GM18870 (cell line): ENCODE measurements at regions not wholly inside any gene's neighbourhood (a gene's known extent, or its start where the extent isn't known, plus 50 kb on each side); places are given as distances from the start of the nearest gene placed in this dataset.
"Not testable (repeated sequence)": the region's sequence is repeated elsewhere in the genome, so short reads cannot be mapped to it uniquely, and the experiment has no call there.

ENCODE experiments used
- ATAC-seq: cut with Tn5 transposase; IDR thresholded peaks from one replicate; pipeline ENCODE4 v1.9.1; 2021; ENCODE audit warnings: moderate library complexity; ENCODE audit not compliant: unreplicated experiment

DNA sequence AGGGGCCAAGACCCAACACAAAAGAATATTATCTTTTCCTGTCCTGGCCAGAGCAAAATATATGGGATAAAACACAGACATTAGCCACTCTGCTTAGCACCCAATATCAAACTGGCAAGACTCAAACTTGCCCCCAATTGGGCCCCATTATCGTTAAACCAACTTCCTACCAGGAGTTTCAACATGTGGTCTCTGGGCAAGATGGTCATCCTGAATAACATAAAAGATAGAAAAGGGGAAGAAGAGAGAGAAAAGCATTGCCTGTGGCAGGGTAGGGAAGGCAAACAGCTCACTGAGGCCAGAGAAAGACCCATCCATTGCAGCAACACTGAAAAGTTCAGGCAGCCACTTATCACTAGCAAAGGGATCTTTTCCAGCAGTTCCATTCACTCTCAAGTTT lies 502.1 kb downstream of the KIF2B start:
- no peak for ATAC-seq

DNA sequence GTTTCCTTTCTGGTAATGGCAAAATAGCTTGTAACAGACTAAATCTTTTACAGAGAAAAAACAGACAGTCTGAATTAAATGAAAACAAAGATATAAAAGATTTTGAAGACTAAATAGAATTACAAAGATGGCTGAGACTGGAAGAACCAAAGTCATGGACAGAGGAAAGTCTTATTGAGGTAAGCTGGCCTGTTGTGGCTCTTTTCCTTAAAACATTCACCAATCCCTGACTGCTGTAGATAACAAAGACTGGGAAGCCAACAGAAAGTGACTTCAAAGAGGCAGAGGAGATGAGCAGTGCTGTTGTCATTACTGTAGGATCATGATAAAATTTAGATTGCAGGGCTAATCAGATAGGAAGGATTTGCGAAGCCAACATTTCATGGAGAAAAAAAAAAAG lies 517.0 kb downstream of the KIF2B start:
- ATAC-seq = no peak

DNA sequence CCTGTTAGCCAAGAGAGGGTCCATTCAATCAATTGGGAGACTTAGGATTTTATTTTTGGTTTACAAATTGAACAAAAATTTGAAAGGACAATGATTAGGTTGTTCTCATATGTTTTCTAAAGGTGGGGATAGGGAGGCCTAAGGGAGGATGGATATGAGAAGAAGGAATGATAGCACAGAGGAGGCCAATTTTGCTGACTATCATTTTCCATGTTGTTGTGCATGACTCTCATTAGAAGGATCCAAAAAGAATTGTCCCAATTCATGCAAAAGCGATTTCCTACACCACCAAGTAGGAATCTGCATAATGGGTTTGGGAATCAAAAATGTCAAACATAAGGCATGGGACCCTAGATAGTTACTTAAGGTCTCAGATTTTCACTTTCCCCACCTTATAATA lies 524.8 kb downstream of the KIF2B start:
- no peak for ATAC-seq

DNA sequence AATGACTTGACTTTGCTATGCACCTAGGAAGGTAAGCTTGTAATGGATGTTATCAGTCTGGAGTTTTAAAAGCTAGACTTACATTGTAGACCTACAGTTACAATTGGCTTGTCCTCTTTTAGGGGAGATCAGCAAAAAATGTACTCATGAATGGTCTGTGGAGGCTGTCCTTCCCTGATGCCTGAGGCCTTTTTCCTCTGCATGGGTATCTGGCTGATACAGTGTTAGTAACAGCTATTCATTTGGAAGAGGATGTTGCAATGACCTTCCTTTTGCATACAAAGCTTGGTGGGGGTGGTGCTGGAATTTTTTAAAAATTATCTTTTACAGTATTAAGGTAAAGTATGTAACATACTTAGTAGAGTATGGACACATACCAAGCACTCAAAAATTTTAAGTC lies 525.5 kb downstream of the KIF2B start:
- ATAC-seq = no peak

DNA sequence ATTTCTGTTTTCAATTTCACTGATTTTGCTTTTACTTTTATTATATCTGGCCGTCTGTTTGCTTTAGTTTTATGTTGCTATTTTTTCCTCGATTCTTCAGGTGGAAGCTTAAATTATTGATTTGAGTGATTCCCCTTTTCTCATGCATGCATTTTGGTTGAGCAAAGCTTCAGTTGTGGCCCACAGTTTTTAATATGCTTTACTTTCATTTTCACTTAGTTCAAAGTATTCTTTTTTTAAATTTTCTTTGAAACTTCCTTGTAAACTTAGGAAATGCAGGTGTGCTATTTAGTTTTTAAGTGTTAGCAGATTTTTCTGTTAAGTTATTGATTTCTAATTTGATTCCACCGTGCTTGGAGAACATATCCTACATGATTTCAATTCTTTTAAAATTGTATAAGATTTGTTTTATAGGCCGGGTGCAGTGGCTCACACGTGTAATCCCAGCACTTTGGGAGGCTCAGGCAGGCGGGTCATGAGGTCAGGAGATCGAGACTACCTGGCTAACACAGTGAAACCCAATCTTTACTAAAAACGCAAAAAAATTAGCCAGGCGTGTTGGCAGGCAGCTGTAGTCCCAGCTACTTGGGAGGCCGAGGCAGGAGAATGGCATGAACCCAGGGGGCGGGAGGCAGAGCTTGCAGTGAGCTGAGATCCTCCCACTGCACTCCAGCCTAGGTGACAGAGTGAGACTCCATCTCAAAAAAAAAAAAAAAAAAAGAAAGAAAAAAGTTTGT lies 531.2 kb downstream of the KIF2B start:
- ATAC-seq = no peak

DNA sequence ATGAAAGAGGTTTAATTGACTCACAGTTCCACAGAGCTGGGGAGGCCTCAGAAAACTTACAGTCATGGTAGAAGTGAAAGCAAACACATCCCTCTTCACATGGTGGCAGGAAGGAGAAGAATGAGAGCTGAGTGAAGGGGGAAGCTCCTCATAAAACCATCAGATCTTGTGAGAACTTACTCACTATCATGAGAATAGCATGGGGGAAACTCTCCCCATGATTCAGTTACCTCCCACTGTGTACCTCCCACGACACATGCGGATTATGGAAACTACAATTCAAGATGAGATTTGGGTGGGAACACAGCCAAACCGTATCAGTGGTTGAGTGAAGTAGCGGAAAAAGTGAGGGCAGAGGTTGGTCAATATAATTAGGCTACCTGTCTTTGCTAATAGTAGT lies 538.3 kb downstream of the KIF2B start:
- not testable (repeated sequence) for ATAC-seq

DNA sequence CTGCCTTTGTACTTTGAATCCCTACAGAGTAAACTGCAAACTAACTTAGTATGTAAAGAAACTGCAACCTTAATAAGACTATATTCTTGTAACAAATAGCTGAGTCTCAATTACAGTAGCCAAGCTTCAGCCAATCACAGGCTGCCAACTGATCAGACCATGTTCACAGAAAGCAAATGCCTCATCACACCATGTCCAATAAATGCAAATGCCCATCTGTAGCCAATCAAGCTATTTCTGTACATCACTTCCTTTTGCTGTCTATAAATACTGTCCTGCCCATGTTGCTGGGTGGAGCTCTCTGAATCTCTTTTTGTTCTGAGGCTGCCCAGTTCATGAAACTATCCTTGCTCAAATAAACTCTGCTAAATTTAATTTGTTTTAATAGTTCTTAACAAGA lies 531.7 kb upstream of the TOM1L1 start:
- no peak for ATAC-seq

DNA sequence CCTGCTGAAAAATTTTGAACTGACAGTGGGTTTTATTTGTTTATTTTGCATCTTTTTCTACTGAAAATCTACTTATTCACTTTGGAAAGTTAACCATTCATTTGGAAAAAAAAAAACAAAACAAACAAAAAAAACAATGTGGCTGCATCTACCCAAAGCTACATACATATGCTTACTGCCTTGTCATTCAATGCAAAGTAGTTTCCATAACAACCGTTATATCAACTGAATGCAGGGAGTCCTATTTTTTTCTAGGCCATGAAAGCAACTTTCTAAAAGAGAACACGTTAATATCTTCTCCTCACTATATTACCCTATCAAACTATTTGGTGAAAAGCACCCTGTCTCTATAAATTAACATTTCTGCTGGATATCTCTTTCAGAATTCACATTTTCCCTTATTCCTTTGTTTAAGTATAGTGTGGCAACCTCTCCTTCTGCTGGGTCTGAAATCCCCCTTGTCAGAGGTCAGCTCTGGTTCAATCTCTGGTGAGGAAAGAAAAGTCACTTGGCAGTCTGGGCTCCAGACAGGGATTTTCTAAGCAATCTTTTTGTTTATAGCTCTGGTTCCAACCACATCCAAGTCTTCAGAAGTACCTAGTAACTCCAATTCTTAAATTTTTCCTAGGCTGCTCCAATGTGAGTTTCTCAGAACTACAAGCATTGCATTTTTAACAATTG lies 528.4 kb upstream of the TOM1L1 start:
- no peak for ATAC-seq

DNA sequence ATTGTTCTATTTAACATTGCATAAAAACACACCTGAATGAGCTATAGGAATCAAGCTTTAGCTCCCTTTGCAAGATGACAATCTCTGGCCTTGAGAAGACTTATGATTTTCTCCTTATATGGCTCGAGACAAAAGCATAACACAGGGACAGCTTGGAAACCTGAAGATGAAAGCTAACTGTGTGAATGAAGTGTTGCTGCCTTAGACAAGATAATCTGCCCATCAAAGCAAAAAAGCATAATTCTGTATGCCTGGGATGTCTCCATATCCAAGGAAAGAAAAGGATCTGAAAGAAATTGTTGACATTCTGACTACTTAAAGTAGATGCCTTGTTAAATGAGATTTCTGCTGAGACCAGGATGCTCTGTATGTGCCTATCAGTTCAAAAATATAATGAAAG lies 526.7 kb upstream of the TOM1L1 start:
- ATAC-seq = no peak

DNA sequence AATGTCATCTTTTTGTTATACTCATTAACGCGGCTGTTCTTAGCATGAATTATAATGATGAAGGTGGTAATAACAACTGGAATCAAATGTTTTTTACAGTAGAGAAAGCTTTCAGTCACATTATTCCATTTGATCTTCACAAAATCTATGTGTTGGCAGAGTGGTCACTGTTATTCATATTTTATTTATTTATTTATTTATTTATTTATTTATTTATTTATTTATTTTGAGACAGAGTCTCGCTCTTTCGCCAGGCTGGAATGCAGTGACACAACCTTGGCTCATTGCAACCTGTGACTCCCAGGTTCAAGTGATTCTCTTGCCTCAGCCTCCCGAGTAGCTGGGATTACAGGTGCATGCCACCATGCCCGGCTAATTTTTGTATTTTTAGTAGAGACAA lies 524.2 kb upstream of the TOM1L1 start:
- not testable (repeated sequence) for ATAC-seq

DNA sequence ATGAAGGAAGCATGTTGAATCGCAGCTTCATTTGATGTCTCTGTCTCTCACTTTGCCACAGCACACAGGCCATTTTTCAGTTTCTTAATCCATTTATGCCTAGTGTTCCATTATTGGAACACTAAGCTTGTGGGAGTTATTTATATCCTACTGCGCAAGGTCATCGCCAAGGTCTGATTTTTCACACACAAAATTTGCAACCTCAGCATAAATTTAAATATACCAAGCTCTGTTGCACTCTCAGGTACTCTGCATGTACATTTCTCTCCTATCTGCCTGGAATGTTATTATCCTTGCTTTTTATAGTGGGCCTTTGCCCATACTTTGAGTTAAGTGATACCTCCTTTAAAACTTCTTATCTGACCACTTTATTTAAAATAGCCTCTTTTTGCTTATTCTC lies 519.2 kb upstream of the TOM1L1 start:
- ATAC-seq = no peak

DNA sequence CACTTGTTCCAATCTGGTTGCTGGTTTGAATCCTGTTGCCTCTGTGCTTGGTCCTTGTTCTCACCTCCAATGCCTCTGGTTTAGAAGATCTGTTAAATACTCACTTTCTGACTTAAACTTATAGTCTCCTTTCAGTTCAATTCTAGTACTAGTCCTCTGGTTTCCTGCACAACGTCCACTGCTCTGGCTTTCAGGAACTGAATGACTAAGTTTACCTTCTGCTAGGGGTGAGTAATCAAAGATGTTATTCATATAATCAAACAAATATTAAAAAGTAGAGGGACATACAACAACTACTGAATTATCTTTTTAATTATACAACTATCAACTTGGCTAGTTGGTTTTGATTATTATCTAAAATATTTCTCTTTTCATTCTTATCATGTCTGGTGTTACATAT lies 496.4 kb upstream of the TOM1L1 start:
- no peak for ATAC-seq

DNA sequence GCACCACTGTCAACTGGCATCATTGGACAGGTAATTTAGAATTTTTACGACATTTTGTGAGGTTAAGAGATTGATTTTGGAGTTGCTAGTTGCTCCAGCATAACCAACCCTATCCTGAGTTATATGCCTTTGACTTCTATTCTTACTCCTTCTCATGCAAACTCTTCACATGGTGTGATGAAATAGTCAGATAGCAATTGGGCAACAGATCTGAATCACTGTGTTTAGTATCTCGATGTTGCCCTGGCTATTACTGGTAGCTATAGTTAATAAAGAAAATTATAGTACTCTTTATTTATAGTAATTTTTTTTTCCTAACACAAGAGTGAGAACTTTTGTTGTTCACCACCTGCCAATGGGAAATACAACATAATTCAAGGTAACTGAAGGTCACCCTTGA lies 494.8 kb upstream of the TOM1L1 start:
- ATAC-seq = no peak

DNA sequence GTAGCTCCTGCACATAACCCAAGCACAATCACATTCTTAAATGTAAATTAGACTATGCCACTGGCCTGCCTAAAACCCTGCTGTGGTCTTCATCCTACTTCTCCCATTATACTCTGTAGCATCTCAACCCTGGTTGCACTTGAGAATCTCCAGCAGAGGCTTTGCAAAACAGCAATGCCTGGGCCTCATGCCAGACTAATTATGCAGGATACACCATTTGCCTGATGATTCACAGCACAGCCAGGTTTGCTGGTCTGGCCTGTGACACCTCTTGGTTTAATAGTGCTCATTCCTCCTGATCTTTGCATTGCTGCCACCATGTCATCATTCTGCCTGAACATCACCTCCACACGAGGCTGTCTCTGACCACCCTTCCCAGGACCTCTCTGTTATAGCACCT lies 491.9 kb upstream of the TOM1L1 start:
- ATAC-seq = no peak

DNA sequence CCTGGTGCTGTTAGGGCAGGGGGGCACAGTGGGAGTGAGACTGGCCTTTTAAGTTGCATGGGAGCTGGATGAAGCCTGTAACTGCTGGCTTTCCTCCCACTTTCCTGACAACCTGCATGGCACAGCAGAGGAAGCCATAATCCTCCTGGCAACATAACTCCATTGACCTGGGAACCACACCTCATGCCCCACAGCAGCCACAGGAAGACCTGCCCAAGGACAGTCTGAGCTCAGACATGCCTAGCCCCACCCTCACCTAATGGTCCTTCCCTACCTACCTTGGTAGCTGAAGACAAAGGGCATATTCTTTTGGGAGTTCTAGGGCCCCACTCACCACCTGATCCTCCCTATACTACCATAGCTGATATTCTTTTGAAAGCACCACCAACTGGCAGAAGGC lies 482.2 kb upstream of the TOM1L1 start:
- no peak for ATAC-seq

DNA sequence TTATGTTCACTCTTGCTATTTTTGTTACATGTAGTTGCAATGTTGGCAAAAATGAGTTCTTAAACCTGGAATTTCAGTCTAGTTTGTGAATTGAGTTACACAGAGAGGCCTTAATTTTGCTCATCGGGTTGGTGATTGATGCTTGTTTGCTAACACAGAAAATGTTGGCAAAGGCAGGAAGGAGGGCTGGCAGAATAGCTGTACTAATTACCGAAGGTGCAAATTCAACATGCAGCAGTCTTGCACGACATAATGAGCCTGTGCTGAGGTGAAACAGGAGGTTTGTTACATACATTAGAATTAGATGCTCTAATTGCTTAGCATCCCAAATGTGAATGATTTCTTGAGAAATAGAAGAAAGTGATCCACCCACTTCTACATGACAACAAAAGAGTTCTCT lies 475.0 kb upstream of the TOM1L1 start:
- no peak for ATAC-seq

DNA sequence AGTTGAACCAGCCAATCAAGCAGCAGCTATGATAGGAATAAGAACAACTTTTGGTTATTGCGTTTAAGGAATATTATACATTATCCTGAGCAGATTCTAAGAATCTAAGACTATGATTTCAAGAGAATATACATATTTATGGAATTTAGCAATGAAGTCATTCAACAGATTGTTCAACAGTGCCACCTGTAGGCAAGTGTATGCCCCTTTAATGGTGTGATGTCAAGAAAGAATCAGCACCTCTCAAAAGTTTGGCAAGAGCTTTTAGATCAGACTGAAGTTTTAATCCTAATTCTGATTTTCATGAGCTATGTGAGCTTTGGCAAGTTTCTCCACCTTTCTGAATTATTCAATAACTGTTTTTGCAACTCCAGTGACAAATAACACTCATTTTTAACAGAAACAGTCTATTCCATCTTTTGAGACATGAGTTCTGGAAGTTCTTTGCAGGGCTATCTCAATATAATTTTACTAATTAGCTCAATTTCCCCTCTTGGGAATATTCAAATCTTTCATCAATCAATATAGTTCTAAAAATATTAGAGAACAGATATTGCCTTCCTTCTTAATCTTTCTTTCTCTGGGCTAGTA lies 474.3 kb upstream of the TOM1L1 start:
- no peak for ATAC-seq

DNA sequence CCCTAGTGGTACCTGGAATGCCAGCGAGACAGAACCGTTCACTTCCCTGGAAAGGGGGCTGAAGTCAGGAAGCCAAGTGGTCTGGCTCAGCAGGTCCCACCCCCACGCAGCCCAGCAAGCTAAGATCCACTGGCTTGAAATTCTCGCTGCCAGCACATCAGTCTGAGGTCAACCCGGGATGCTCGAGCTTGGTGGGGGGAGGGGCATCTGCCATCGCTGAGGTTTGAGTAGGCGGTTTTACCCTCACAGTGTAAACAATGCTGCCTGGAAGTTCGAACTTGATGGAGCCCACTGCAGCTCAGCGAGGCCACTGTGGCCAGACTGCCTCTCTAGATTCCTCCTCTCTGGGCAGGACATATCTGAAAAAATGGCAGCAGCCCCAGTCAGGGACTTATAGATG lies 464.7 kb upstream of the TOM1L1 start:
- ATAC-seq = no peak

DNA sequence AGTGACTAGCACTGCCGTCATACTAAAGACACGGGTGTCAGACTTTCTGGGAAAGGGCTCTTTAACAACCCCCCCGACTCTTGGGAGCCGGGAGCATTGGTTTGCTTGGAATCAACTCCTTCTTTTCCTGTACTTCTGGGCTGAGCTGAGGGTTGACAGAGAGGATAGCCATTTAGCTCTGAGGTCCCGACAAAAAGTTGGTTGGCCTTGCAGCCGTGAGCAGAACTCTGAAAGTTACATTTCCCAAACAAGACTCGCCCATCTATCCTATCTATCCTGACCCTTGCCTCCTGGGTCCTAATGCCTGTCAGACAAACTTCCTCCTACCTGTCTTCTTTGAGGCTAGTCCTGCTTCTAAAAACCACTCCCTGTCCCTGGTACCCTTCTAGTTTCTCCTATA lies 460.8 kb upstream of the TOM1L1 start:
- no peak for ATAC-seq

DNA sequence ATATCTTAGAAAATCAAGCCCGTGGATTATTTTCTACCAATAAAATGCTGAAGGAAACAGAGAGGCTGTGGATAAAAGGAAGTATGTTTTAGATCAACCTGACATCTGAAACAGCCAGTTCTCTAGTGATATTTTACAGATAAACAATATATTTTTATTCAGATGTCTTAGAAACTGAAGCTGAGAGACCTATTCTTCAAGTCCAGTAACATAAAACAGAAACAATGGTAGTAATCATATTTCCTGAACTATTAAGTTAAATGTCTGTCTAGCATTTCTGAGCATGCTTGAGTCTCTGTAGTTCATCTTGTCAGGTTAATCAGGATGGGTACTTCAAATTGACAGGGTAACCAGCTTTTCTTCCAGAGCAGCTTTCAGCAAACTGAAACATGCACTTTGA lies 449.6 kb upstream of the TOM1L1 start:
- ATAC-seq = no peak

DNA sequence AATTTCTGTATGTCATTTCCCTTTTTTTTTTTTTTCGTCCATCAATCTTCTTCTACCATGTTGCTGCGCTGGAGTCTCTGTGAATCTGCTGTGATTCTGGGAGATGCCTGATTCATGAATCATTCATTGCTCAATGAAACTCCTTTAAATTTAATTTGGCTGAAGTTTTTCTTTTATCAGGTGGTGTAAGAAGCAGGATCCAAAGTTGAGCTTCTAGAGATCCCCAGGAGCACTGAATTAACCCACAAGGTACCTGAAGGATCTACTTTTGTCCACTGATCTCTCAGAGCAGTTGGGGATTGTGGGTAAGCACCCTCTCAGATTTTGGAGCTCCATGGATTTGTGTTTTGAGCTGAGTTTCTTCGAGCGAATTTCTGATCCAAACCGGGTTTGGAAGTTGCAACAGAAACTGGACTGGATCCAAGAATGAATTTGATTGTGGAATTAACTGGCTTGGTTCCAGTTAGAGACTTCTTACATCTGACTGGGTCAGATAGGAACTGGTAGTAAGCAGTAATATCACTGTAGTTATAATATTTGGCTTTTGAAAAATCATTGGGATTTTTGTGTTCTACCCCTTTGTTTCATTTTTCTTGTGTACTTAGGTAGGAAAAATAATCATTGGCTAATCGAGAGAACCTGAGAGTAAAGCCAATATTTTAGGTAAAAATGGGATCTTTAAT lies 447.8 kb upstream of the TOM1L1 start:
- ATAC-seq = no peak
